ENCODE measurements at regions not wholly inside any gene's neighbourhood (a gene's known extent, or its start where the extent isn't known, plus 50 kb on each side); places are given as distances from the start of the nearest gene placed in this dataset.
"Not testable (repeated sequence)": the region's sequence is repeated elsewhere in the genome, so short reads cannot be mapped to it uniquely, and the experiment has no call there.

GRCh38 chr2:91623739-91624138, 2932.3 kb downstream of the RPIA start:
- not testable (repeated sequence) for H3K36me3 ChIP-seq (ENCODE audit: control insufficient read depth in 5 of 5, insufficient read depth in 5 of 5, low read length in 5 of 5); H3K9ac ChIP-seq (ENCODE audit: low read length in 5 of 5); H3K27me3 ChIP-seq (ENCODE audit: control insufficient read depth in 5 of 5, insufficient read depth in 4 of 5, low read length in 5 of 5); H3K27ac ChIP-seq (ENCODE audit: low read depth, low read length); H3K9me3 ChIP-seq (ENCODE audit: control insufficient read depth in 5 of 5, low read length in 5 of 5); H3K4me3 ChIP-seq (ENCODE audit: low read depth in 1 of 5, low read length in 5 of 5); H3K4me1 ChIP-seq (ENCODE audit: control insufficient read depth in 5 of 5, insufficient read depth in 5 of 5, low read length in 5 of 5)

GRCh38 chr2:91628471-91628870, 2937.0 kb downstream of the RPIA start:
- not testable (repeated sequence) for H3K9ac ChIP-seq (ENCODE audit: low read length in 5 of 5); H3K27ac ChIP-seq (ENCODE audit: low read depth, low read length); H3K4me1 ChIP-seq (ENCODE audit: control insufficient read depth in 5 of 5, insufficient read depth in 5 of 5, low read length in 5 of 5); H3K4me3 ChIP-seq (ENCODE audit: low read depth in 1 of 5, low read length in 5 of 5); H3K36me3 ChIP-seq (ENCODE audit: control insufficient read depth in 5 of 5, insufficient read depth in 5 of 5, low read length in 5 of 5); H3K9me3 ChIP-seq (ENCODE audit: control insufficient read depth in 5 of 5, low read length in 5 of 5); H3K27me3 ChIP-seq (ENCODE audit: control insufficient read depth in 5 of 5, insufficient read depth in 4 of 5, low read length in 5 of 5)

GRCh38 chr2:91657193-91657592, 2965.7 kb downstream of the RPIA start:
- H3K9ac ChIP-seq (ENCODE audit: low read length in 5 of 5); H3K27ac ChIP-seq (ENCODE audit: low read depth, low read length); H3K27me3 ChIP-seq (ENCODE audit: control insufficient read depth in 5 of 5, insufficient read depth in 4 of 5, low read length in 5 of 5); H3K4me3 ChIP-seq (ENCODE audit: low read depth in 1 of 5, low read length in 5 of 5); H3K36me3 ChIP-seq (ENCODE audit: control insufficient read depth in 5 of 5, insufficient read depth in 5 of 5, low read length in 5 of 5); H3K9me3 ChIP-seq (ENCODE audit: control insufficient read depth in 5 of 5, low read length in 5 of 5); H3K4me1 ChIP-seq (ENCODE audit: control insufficient read depth in 5 of 5, insufficient read depth in 5 of 5, low read length in 5 of 5): not testable (repeated sequence)

- not testable (repeated sequence) for H3K27ac ChIP-seq (ENCODE audit: low read depth, low read length); H3K4me3 ChIP-seq (ENCODE audit: low read depth in 1 of 5, low read length in 5 of 5)
Observed at GRCh38 chr2:91658336-91658735, 2966.9 kb downstream of the RPIA start.

GRCh38 chr2:91659189-91659916, 2967.9 kb downstream of the RPIA start:
- not testable (repeated sequence) for H3K27me3 ChIP-seq (ENCODE audit: control insufficient read depth in 5 of 5, insufficient read depth in 4 of 5, low read length in 5 of 5); H3K9ac ChIP-seq (ENCODE audit: low read length in 5 of 5); H3K9me3 ChIP-seq (ENCODE audit: control insufficient read depth in 5 of 5, low read length in 5 of 5); H3K27ac ChIP-seq (ENCODE audit: low read depth, low read length); H3K4me1 ChIP-seq (ENCODE audit: control insufficient read depth in 5 of 5, insufficient read depth in 5 of 5, low read length in 5 of 5); H3K36me3 ChIP-seq (ENCODE audit: control insufficient read depth in 5 of 5, insufficient read depth in 5 of 5, low read length in 5 of 5)
- peak overlapping the region in 3 of 5 donors; percentile 36 to 44 (median 42) for H3K4me3 ChIP-seq (ENCODE audit: low read depth in 1 of 5, low read length in 5 of 5)

More at GRCh38 chr2:91658336-91658735, 2966.9 kb downstream of the RPIA start:
- H3K4me1 ChIP-seq (ENCODE audit: control insufficient read depth in 5 of 5, insufficient read depth in 5 of 5, low read length in 5 of 5); H3K36me3 ChIP-seq (ENCODE audit: control insufficient read depth in 5 of 5, insufficient read depth in 5 of 5, low read length in 5 of 5); H3K9me3 ChIP-seq (ENCODE audit: control insufficient read depth in 5 of 5, low read length in 5 of 5); H3K27me3 ChIP-seq (ENCODE audit: control insufficient read depth in 5 of 5, insufficient read depth in 4 of 5, low read length in 5 of 5); H3K9ac ChIP-seq (ENCODE audit: low read length in 5 of 5): not testable (repeated sequence)

GRCh38 chr2:91659917-91660275, 2968.4 kb downstream of the RPIA start:
- H3K36me3 ChIP-seq (ENCODE audit: control insufficient read depth in 5 of 5, insufficient read depth in 5 of 5, low read length in 5 of 5); H3K9ac ChIP-seq (ENCODE audit: low read length in 5 of 5); H3K9me3 ChIP-seq (ENCODE audit: control insufficient read depth in 5 of 5, low read length in 5 of 5); H3K4me1 ChIP-seq (ENCODE audit: control insufficient read depth in 5 of 5, insufficient read depth in 5 of 5, low read length in 5 of 5); H3K27ac ChIP-seq (ENCODE audit: low read depth, low read length); H3K27me3 ChIP-seq (ENCODE audit: control insufficient read depth in 5 of 5, insufficient read depth in 4 of 5, low read length in 5 of 5): not testable (repeated sequence)
- peak overlapping the region; percentile 37 to 56 (median 46) for H3K4me3 ChIP-seq (ENCODE audit: low read depth in 1 of 5, low read length in 5 of 5)

- H3K4me3 ChIP-seq (ENCODE audit: low read depth in 1 of 5, low read length in 5 of 5); H3K27ac ChIP-seq (ENCODE audit: low read depth, low read length); H3K36me3 ChIP-seq (ENCODE audit: control insufficient read depth in 5 of 5, insufficient read depth in 5 of 5, low read length in 5 of 5); H3K9ac ChIP-seq (ENCODE audit: low read length in 5 of 5); H3K4me1 ChIP-seq (ENCODE audit: control insufficient read depth in 5 of 5, insufficient read depth in 5 of 5, low read length in 5 of 5); H3K27me3 ChIP-seq (ENCODE audit: control insufficient read depth in 5 of 5, insufficient read depth in 4 of 5, low read length in 5 of 5); H3K9me3 ChIP-seq (ENCODE audit: control insufficient read depth in 5 of 5, low read length in 5 of 5): not testable (repeated sequence)
Observed at GRCh38 chr2:91667341-91667740, 2975.9 kb downstream of the RPIA start.

GRCh38 chr2:91685541-91685940, 2994.1 kb downstream of the RPIA start:
- H3K27me3 ChIP-seq (ENCODE audit: control insufficient read depth in 5 of 5, insufficient read depth in 4 of 5, low read length in 5 of 5); H3K9me3 ChIP-seq (ENCODE audit: control insufficient read depth in 5 of 5, low read length in 5 of 5); H3K27ac ChIP-seq (ENCODE audit: low read depth, low read length); H3K9ac ChIP-seq (ENCODE audit: low read length in 5 of 5); H3K4me1 ChIP-seq (ENCODE audit: control insufficient read depth in 5 of 5, insufficient read depth in 5 of 5, low read length in 5 of 5); H3K4me3 ChIP-seq (ENCODE audit: low read depth in 1 of 5, low read length in 5 of 5); H3K36me3 ChIP-seq (ENCODE audit: control insufficient read depth in 5 of 5, insufficient read depth in 5 of 5, low read length in 5 of 5): not testable (repeated sequence)

- H3K9ac ChIP-seq (ENCODE audit: low read length in 5 of 5); H3K9me3 ChIP-seq (ENCODE audit: control insufficient read depth in 5 of 5, low read length in 5 of 5); H3K36me3 ChIP-seq (ENCODE audit: control insufficient read depth in 5 of 5, insufficient read depth in 5 of 5, low read length in 5 of 5); H3K27ac ChIP-seq (ENCODE audit: low read depth, low read length); H3K4me1 ChIP-seq (ENCODE audit: control insufficient read depth in 5 of 5, insufficient read depth in 5 of 5, low read length in 5 of 5); H3K27me3 ChIP-seq (ENCODE audit: control insufficient read depth in 5 of 5, insufficient read depth in 4 of 5, low read length in 5 of 5); H3K4me3 ChIP-seq (ENCODE audit: low read depth in 1 of 5, low read length in 5 of 5): not testable (repeated sequence)
Observed at GRCh38 chr2:91686046-91686445, 2994.6 kb downstream of the RPIA start.
